ENCODE measurements at regions not wholly inside any gene's neighbourhood (a gene's known extent, or its start where the extent isn't known, plus 50 kb on each side); places are given as distances from the start of the nearest gene placed in this dataset.

DNA sequence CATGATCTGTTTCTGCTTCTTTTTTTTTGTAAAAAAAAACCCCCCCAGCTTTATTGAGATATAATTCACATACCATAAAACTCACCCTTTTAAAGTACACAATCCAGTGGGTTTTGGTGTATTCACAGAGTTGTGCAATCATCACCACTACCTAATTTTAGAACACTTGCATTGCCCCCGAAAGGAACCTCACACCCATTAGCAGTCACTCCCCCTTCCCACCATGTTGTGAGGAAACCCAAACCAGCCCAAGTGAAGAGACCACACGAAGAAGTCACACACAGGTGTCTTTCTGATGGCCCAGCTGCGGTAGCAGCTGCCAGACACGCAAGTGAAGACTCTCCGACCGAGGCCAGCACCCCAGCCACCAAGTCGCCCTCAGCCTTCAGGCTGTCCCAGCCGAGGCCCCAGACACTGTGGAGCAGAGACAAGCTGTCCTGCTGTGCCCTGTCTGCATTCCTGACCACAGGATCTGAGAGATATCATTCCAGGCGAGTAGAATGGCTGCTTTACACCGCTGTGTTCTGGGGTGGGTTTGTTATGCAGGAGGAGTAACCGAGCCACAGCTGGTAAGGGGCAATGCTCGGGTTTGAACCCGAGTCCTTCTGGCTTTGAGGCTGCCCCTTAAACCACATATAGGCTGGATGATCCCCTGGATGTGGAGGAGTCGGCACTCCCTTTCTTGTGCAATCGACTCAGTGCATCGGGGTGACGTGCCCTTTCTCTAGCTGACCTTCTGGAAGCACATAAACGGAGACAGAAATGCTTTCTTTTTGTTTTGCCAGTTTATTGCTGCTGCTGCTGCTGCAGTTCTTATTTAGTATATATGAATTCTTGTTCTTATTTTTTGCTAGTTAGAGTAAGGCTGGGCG lies 59.1 kb upstream of the PTPN1 start (continued):
- TF ChIP-seq, protein P1, sequence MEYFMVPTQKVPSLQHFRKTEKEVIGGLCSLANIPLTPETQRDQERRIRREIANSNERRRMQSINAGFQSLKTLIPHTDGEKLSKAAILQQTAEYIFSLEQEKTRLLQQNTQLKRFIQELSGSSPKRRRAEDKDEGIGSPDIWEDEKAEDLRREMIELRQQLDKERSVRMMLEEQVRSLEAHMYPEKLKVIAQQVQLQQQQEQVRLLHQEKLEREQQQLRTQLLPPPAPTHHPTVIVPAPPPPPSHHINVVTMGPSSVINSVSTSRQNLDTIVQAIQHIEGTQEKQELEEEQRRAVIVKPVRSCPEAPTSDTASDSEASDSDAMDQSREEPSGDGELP (CRISPR knock-in tag; IDR thresholded peaks at IDR 0.05; ENCODE audit: borderline replicate concordance) = peak; percentile 69; the same call in 1 of the 2 replicates
- TF ChIP-seq CREM (IDR thresholded peaks at IDR 0.05; ENCODE audit: low read depth) (peak; percentile 46; the same call in 1 of the 2 replicates), CXXC5 (CRISPR knock-in tag; IDR thresholded peaks at IDR 0.05) (peak; percentile 20; the same call in 1 of the 2 replicates), NR2C2 (CRISPR knock-in tag; IDR thresholded peaks at IDR 0.05) (no peak), NR2C2 (tag; IDR thresholded peaks at IDR 0.05) (peak; percentile 49; the same call in 1 of the 2 replicates), SMARCE1 (IDR thresholded peaks at IDR 0.05) (peak; percentile 45; the same call in 1 of the 2 replicates), DPF2 (IDR thresholded peaks at IDR 0.05) (0 out of 2 replicates have a peak, but pooled peaks have one; percentile 13), MAZ (CRISPR knock-in tag; conservative IDR thresholded peaks at IDR 0.05 in 1 of 2, IDR thresholded peaks at IDR 0.05 in 1 of 2) (0 out of 4 replicates have a peak, but pooled peaks of 1 of the 2 experiments have one; percentile 17), ARID1B (IDR thresholded peaks at IDR 0.05) (peak; percentile 35; the same call in 1 of the 2 replicates), PTBP1 (IDR thresholded peaks at IDR 0.05; ENCODE audit: low read depth, low read length) (no peak), ATF1 (CRISPR knock-in tag; IDR thresholded peaks at IDR 0.05) (no peak), ATF1 (tag; IDR thresholded peaks at IDR 0.05) (peak; percentile 59), ZBTB1 (CRISPR knock-in tag; IDR thresholded peaks at IDR 0.05; ENCODE audit: borderline replicate concordance, low read depth) (peak; percentile 49; the same call in 1 of the 2 replicates), TEAD1 (CRISPR knock-in tag; IDR thresholded peaks at IDR 0.05) (peak; percentile 27 to 69; a peak in 1 of 4 replicates), U2AF1 (optimal IDR thresholded peaks at IDR 0.05; ENCODE audit: low read depth, low read length) (no peak), CBFA2T3 (IDR thresholded peaks at IDR 0.05) (peak; percentile 33; the same call in 1 of the 2 replicates), FOSL1 (tag; conservative IDR thresholded peaks at IDR 0.05) (peak; percentile 38), CBFA2T2 (conservative IDR thresholded peaks at IDR 0.05) (0 out of 2 replicates have a peak, but pooled peaks have one; percentile 26), HIVEP1 (CRISPR knock-in tag; IDR thresholded peaks at IDR 0.05) (no peak)
- TF ChIP-seq, protein P2, sequence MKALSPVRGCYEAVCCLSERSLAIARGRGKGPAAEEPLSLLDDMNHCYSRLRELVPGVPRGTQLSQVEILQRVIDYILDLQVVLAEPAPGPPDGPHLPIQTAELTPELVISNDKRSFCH (CRISPR knock-in tag; IDR thresholded peaks at IDR 0.05) = no peak
- TF ChIP-seq, protein P2 (tag; IDR thresholded peaks at IDR 0.05) = peak; percentile 70; the same call in 1 of the 2 replicates
- TF ChIP-seq, protein P3, sequence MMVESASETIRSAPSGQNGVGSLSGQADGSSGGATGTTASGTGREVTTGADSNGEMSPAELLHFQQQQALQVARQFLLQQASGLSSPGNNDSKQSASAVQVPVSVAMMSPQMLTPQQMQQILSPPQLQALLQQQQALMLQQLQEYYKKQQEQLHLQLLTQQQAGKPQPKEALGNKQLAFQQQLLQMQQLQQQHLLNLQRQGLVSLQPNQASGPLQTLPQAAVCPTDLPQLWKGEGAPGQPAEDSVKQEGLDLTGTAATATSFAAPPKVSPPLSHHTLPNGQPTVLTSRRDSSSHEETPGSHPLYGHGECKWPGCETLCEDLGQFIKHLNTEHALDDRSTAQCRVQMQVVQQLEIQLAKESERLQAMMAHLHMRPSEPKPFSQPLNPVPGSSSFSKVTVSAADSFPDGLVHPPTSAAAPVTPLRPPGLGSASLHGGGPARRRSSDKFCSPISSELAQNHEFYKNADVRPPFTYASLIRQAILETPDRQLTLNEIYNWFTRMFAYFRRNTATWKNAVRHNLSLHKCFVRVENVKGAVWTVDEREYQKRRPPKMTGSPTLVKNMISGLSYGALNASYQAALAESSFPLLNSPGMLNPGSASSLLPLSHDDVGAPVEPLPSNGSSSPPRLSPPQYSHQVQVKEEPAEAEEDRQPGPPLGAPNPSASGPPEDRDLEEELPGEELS (CRISPR knock-in tag; IDR thresholded peaks at IDR 0.05; ENCODE audit: borderline replicate concordance) = no peak
- TF ChIP-seq, protein P4, sequence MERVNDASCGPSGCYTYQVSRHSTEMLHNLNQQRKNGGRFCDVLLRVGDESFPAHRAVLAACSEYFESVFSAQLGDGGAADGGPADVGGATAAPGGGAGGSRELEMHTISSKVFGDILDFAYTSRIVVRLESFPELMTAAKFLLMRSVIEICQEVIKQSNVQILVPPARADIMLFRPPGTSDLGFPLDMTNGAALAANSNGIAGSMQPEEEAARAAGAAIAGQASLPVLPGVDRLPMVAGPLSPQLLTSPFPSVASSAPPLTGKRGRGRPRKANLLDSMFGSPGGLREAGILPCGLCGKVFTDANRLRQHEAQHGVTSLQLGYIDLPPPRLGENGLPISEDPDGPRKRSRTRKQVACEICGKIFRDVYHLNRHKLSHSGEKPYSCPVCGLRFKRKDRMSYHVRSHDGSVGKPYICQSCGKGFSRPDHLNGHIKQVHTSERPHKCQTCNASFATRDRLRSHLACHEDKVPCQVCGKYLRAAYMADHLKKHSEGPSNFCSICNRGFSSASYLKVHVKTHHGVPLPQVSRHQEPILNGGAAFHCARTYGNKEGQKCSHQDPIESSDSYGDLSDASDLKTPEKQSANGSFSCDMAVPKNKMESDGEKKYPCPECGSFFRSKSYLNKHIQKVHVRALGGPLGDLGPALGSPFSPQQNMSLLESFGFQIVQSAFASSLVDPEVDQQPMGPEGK (CRISPR knock-in tag; IDR thresholded peaks at IDR 0.05; ENCODE audit: borderline replicate concordance) = no peak

Data from K562 (cell line).